Ishikawa (cell line): ENCODE measurements at regions not wholly inside any gene's neighbourhood (a gene's known extent, or its start where the extent isn't known, plus 50 kb on each side); places are given as distances from the start of the nearest gene placed in this dataset.

Experiments
- EGR1 ChIP-seq: IDR thresholded peaks from 2 replicates; pipeline ENCODE4 v1.6.1; 2012
- EP300 ChIP-seq: IDR thresholded peaks from 2 replicates; pipeline ENCODE4 v1.6.1; 2012; ENCODE audit warnings: borderline replicate concordance
- NFIC ChIP-seq: IDR thresholded peaks from 2 replicates; pipeline ENCODE4 v1.6.1; 2012
- REST ChIP-seq: IDR thresholded peaks from 2 replicates; pipeline ENCODE4 v1.6.1; 2012; ENCODE audit warnings: low read depth, mild to moderate bottlenecking
- TAF1 ChIP-seq: IDR thresholded peaks from 2 replicates; pipeline ENCODE4 v1.6.1; 2012; ENCODE audit warnings: low read depth, mild to moderate bottlenecking
- ZBTB7A ChIP-seq: IDR thresholded peaks from 2 replicates; pipeline ENCODE4 v1.6.1; 2012; ENCODE audit warnings: low read depth

GRCh38 chr14:61940666-61941420 lies 178.6 kb downstream of the SNAPC1 start:
- TF ChIP-seq TAF1 = no peak
- TF ChIP-seq EP300 = no peak
- no peak for TF ChIP-seq EGR1
- TF ChIP-seq REST = no peak
- TF ChIP-seq ZBTB7A = no peak
- TF ChIP-seq NFIC = no peak
